Muscle of leg (tissue), 3 donors: ENCODE measurements at regions not wholly inside any gene's neighbourhood (a gene's known extent, or its start where the extent isn't known, plus 50 kb on each side); places are given as distances from the start of the nearest gene placed in this dataset.

Experiments
- DNase-seq: peaks from one replicate; pipeline ENCODE4 v3.0.0; 2013
- H3K27ac ChIP-seq: one replicate; pipeline ENCODE4 v1.5.1; 2013; ENCODE audit warnings: mild to moderate bottlenecking, low read length, control low read depth
- H3K27me3 ChIP-seq: one replicate; pipeline ENCODE4 v1.6.1; 2013; ENCODE audit warnings: low read length; ENCODE audit not compliant: control insufficient read depth, insufficient read depth
- H3K36me3 ChIP-seq: one replicate; pipeline ENCODE4 v1.6.1; 2013; ENCODE audit warnings: low read length; ENCODE audit not compliant: control insufficient read depth, insufficient read depth
- H3K4me1 ChIP-seq: one replicate; pipeline ENCODE4 v1.6.1; 2013; ENCODE audit warnings: low read length; ENCODE audit not compliant: control insufficient read depth, insufficient read depth
- H3K4me3 ChIP-seq: one replicate; pipeline ENCODE4 v1.5.1; 2013; ENCODE audit warnings: low read length, control low read depth
- H3K9me3 ChIP-seq: replicated peaks from 2 replicates; pipeline ENCODE4 v1.6.1; 2013; ENCODE audit warnings: low read depth, low read length; ENCODE audit not compliant: control insufficient read depth
- WGBS: methylation state at CpG from one replicate; pipeline ENCODE4 v1.1.5; 2013; ENCODE audit warnings: missing lambda C conversion rate; ENCODE audit not compliant: insufficient coverage; 5-methylcytosine and 5-hydroxymethylcytosine counted together

- no peaks in the 10 kb centered on the region for H3K27me3 ChIP-seq
- H3K4me3 ChIP-seq, result no peak overlapping the region
- H3K27ac ChIP-seq, result no peak overlapping the region
- H3K36me3 ChIP-seq, result no peaks in the 10 kb centered on the region
- no peaks in the 10 kb centered on the region for H3K9me3 ChIP-seq
- DNase-seq, result no peak
- H3K4me1 ChIP-seq, result no peaks in the 10 kb centered on the region
- no CpG with 5 or more reads among the region's 3 CpGs for WGBS
These were observed 621.4 kb upstream of the ALCAM start for GRCh38 chr3:104745313-104745712.

GRCh38 chr3:104746056-104746455 is 620.7 kb upstream of the ALCAM start:
- Histone ChIP-seq H3K27me3 (no peaks in the 10 kb centered on the region), H3K36me3 (no peaks in the 10 kb centered on the region), H3K4me1 (no peaks in the 10 kb centered on the region), H3K4me3 (no peak overlapping the region), H3K27ac (no peak overlapping the region), H3K9me3 (no peaks in the 10 kb centered on the region)
- DNase-seq, result no peak

GRCh38 chr3:104750581-104750980 is 616.1 kb upstream of the ALCAM start:
- DNase-seq, result peak; percentile 77
- Histone ChIP-seq H3K9me3 (no peaks in the 10 kb centered on the region), H3K36me3 (no peaks in the 10 kb centered on the region), H3K4me3 (no peak overlapping the region), H3K4me1 (no peaks in the 10 kb centered on the region), H3K27ac (no peak overlapping the region), H3K27me3 (no peaks in the 10 kb centered on the region)
- 20% methylated on average over 1 of the region's 4 CpGs for WGBS

GRCh38 chr3:104755791-104756190 is 610.9 kb upstream of the ALCAM start:
- H3K4me1 ChIP-seq, result no peaks in the 10 kb centered on the region
- no CpG with 5 or more reads among the region's 1 CpG for WGBS
- H3K9me3 ChIP-seq, result no peaks in the 10 kb centered on the region
- no peak for DNase-seq
- H3K4me3 ChIP-seq, result no peak overlapping the region
- no peaks in the 10 kb centered on the region for H3K27me3 ChIP-seq
- H3K36me3 ChIP-seq, result no peaks in the 10 kb centered on the region
- H3K27ac ChIP-seq, result no peak overlapping the region

GRCh38 chr3:104763007-104763406 is 603.7 kb upstream of the ALCAM start:
- DNase-seq, result peak; percentile 36
- peaks cover 3% of the 10 kb centered on the region for H3K4me1 ChIP-seq

GRCh38 chr3:104764496-104764895 is 602.2 kb upstream of the ALCAM start:
- Histone ChIP-seq H3K27me3 (no peaks in the 10 kb centered on the region), H3K27ac (no peak overlapping the region), H3K9me3 (no peaks in the 10 kb centered on the region), H3K4me3 (no peak overlapping the region), H3K36me3 (no peaks in the 10 kb centered on the region), H3K4me1 (peaks cover 3% of the 10 kb centered on the region)
- DNase-seq, result no peak
- no CpG with 5 or more reads among the region's 4 CpGs for WGBS

More at GRCh38 chr3:104763007-104763406, 603.7 kb upstream of the ALCAM start:
- Histone ChIP-seq H3K4me3 (no peak overlapping the region), H3K27me3 (no peaks in the 10 kb centered on the region), H3K36me3 (no peaks in the 10 kb centered on the region), H3K27ac (no peak overlapping the region), H3K9me3 (no peaks in the 10 kb centered on the region)

GRCh38 chr3:104768886-104769285 is 597.8 kb upstream of the ALCAM start:
- WGBS, result no CpG with 5 or more reads among the region's 3 CpGs
- Histone ChIP-seq H3K27ac (no peak overlapping the region), H3K27me3 (no peaks in the 10 kb centered on the region), H3K4me3 (no peak overlapping the region), H3K36me3 (no peaks in the 10 kb centered on the region), H3K9me3 (no peaks in the 10 kb centered on the region), H3K4me1 (no peaks in the 10 kb centered on the region)
- DNase-seq, result no peak

- peaks cover 3% of the 10 kb centered on the region for H3K9me3 ChIP-seq
- H3K4me3 ChIP-seq, result no peak overlapping the region
- no peaks in the 10 kb centered on the region for H3K4me1 ChIP-seq
- no CpG with 5 or more reads among the region's 7 CpGs for WGBS
- no peak for DNase-seq
- no peaks in the 10 kb centered on the region for H3K36me3 ChIP-seq
- H3K27ac ChIP-seq, result no peak overlapping the region
- H3K27me3 ChIP-seq, result no peaks in the 10 kb centered on the region
These were observed 587.4 kb upstream of the ALCAM start for GRCh38 chr3:104779324-104779723.

- Histone ChIP-seq H3K27me3 (no peaks in the 10 kb centered on the region), H3K4me1 (no peaks in the 10 kb centered on the region), H3K9me3 (peaks cover 3% of the 10 kb centered on the region), H3K36me3 (no peaks in the 10 kb centered on the region), H3K4me3 (no peak overlapping the region), H3K27ac (no peak overlapping the region)
- WGBS, result no CpG with 5 or more reads among the region's 2 CpGs
- DNase-seq, result no peak
These were observed 585.6 kb upstream of the ALCAM start for GRCh38 chr3:104781112-104781511.

- H3K36me3 ChIP-seq, result no peaks in the 10 kb centered on the region
- H3K4me3 ChIP-seq, result no peak overlapping the region
- 80% methylated on average over 2 of the region's 5 CpGs for WGBS
- DNase-seq, result no peak
- H3K9me3 ChIP-seq, result no peaks in the 10 kb centered on the region
- H3K27me3 ChIP-seq, result no peaks in the 10 kb centered on the region
- H3K27ac ChIP-seq, result no peak overlapping the region
- no peaks in the 10 kb centered on the region for H3K4me1 ChIP-seq
These were observed 580.8 kb upstream of the ALCAM start for GRCh38 chr3:104785947-104786346.

GRCh38 chr3:104787306-104787705 is 579.4 kb upstream of the ALCAM start:
- Histone ChIP-seq H3K4me3 (no peak overlapping the region), H3K9me3 (no peaks in the 10 kb centered on the region), H3K4me1 (no peaks in the 10 kb centered on the region), H3K36me3 (no peaks in the 10 kb centered on the region), H3K27ac (no peak overlapping the region), H3K27me3 (no peaks in the 10 kb centered on the region)
- DNase-seq, result no peak
